Small intestine (tissue), 7 donors: ENCODE measurements at regions not wholly inside any gene's neighbourhood (a gene's known extent, or its start where the extent isn't known, plus 50 kb on each side); places are given as distances from the start of the nearest gene placed in this dataset.

Experiments
- DNase-seq, 2 donors: peaks; one replicate each; pipeline versions ENCODE4 v3.0.0 to v3.0.0-alpha.2; 2013
- FAIRE-seq: peaks from 2 replicates; lab custom pipeline; 2012; peaks lifted over from hg19 to GRCh38; lab: Jason Lieb, UNC
- H3K27ac ChIP-seq, 3 donors: one replicate each; pipeline ENCODE4 v1.5.1; 2013; ENCODE audit warnings: low read length in 2 of 3, mild to moderate bottlenecking in 2 of 3, control low read depth in 1 of 3, inconsistent platforms in 1 of 3, low read depth in 1 of 3, moderate library complexity in 1 of 3
- H3K27me3 ChIP-seq, 3 donors: one replicate each; pipeline ENCODE4 v1.6.1; 2013; ENCODE audit warnings: low read length in 3 of 3, inconsistent platforms in 1 of 3; ENCODE audit not compliant: control insufficient read depth in 3 of 3, insufficient read depth in 3 of 3
- H3K36me3 ChIP-seq, 3 donors: one replicate each; pipeline ENCODE4 v1.6.1; 2013; ENCODE audit warnings: low read length in 3 of 3, inconsistent platforms in 1 of 3, low read depth in 1 of 3, mild to moderate bottlenecking in 1 of 3, moderate library complexity in 1 of 3; ENCODE audit not compliant: control insufficient read depth in 3 of 3, insufficient read depth in 2 of 3
- H3K4me1 ChIP-seq, 3 donors: one replicate each; pipeline ENCODE4 v1.6.1; 2013; ENCODE audit warnings: low read length in 2 of 3, inconsistent platforms in 1 of 3, low read depth in 1 of 3, mild to moderate bottlenecking in 1 of 3, moderate library complexity in 1 of 3; ENCODE audit not compliant: control insufficient read depth in 3 of 3, insufficient read depth in 2 of 3
- H3K4me3 ChIP-seq, 3 donors: one replicate each; pipeline ENCODE4 v1.5.1; 2013; ENCODE audit warnings: low read length in 3 of 3, control low read depth in 1 of 3, inconsistent platforms in 1 of 3, low read depth in 1 of 3, mild to moderate bottlenecking in 1 of 3, moderate library complexity in 1 of 3
- H3K9me3 ChIP-seq, 2 donors: one replicate each; pipeline ENCODE4 v1.6.1; 2013; ENCODE audit warnings: low read depth in 1 of 2, low read length in 1 of 2; ENCODE audit not compliant: control insufficient read depth in 2 of 2, insufficient read depth in 1 of 2
- WGBS, 3 donors: extraction: QIAGEN DNeasy Blood & Tissue Kit; methylation state at CpG; one replicate each; pipeline ENCODE4 v1.1.7; 2013; 5-methylcytosine and 5-hydroxymethylcytosine counted together
- donor health status: healthy with polysubstance abuse.
- donor health status: control.
- donor health status: control.
- donor health status: Bipolar disorder and iron deficiency.
- donor health status: healthy.

DNA sequence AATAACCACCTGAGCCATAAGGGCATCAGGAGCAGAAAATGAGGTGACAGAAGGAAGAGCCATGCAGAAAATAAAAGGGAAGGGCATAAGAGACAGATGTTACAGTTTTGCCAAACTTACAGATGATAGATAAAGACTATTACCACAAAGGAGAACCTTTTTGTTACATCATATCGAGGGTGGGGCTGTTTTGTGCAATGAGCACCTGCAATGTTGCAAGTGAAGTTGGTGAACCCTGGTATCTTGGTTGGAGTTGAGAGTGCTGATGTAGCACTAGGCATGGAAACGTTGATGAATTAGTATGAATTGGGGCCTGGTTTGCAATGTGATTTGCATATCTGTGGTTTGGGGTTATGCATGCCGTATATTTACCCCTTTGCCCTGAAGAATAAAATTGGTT is 119.8 kb upstream of the TEX13D start:
- FAIRE-seq (no peak), DNase-seq (peak in 1 of 2 donors; percentile 28)
- no peak overlapping the region for H3K4me3 ChIP-seq
- H3K4me1 ChIP-seq, result no peaks in the 10 kb centered on the region
- H3K27ac ChIP-seq, result no peak overlapping the region
- H3K36me3 ChIP-seq, result no peaks in the 10 kb centered on the region
- 48 to 56% (median 50%) methylated on average over 3 of the region's 3 CpGs for WGBS, 3 donors
- no peaks in the 10 kb centered on the region for H3K9me3 ChIP-seq
- no peaks in the 10 kb centered on the region for H3K27me3 ChIP-seq

- Histone ChIP-seq H3K4me3 (no peak overlapping the region), H3K27me3 (no peaks in the 10 kb centered on the region), H3K36me3 (no peaks in the 10 kb centered on the region), H3K27ac (no peak overlapping the region), H3K9me3 (no peaks in the 10 kb centered on the region), H3K4me1 (no peaks in the 10 kb centered on the region)
- WGBS, 3 donors, result 81 to 96% (median 86%) methylated on average over 4 of the region's 4 CpGs
- DNase-seq (no peak), FAIRE-seq (no peak)
Observed at GRCh38 chrX:124215786-124216185, 116.7 kb upstream of the TEX13D start.

- Histone ChIP-seq H3K27me3 (no peaks in the 10 kb centered on the region), H3K27ac (peak overlapping the region in 1 of 3 donors; percentile 24), H3K36me3 (no peaks in the 10 kb centered on the region), H3K4me3 (no peak overlapping the region), H3K9me3 (no peaks in the 10 kb centered on the region), H3K4me1 (no peaks in the 10 kb centered on the region)
- WGBS, 3 donors, result 53 to 73% (median 70%) methylated on average over 8 of the region's 8 CpGs
- no peak for DNase-seq
- FAIRE-seq, result no peak
Observed at GRCh38 chrX:124216396-124217115, 115.9 kb upstream of the TEX13D start.

GRCh38 chrX:124217304-124218251 is 114.9 kb upstream of the TEX13D start:
- no peaks in the 10 kb centered on the region for H3K36me3 ChIP-seq
- WGBS, 3 donors, result 47 to 59% (median 57%) methylated on average over 10 of the region's 10 CpGs
- no peaks in the 10 kb centered on the region for H3K4me1 ChIP-seq
- peak overlapping the region in 1 of 3 donors; percentile 58 for H3K27ac ChIP-seq
- no peaks in the 10 kb centered on the region for H3K27me3 ChIP-seq
- no peak overlapping the region for H3K4me3 ChIP-seq
- no peaks in the 10 kb centered on the region for H3K9me3 ChIP-seq
- DNase-seq (peak in 1 of 2 donors; percentile 29), FAIRE-seq (no peak)

DNA sequence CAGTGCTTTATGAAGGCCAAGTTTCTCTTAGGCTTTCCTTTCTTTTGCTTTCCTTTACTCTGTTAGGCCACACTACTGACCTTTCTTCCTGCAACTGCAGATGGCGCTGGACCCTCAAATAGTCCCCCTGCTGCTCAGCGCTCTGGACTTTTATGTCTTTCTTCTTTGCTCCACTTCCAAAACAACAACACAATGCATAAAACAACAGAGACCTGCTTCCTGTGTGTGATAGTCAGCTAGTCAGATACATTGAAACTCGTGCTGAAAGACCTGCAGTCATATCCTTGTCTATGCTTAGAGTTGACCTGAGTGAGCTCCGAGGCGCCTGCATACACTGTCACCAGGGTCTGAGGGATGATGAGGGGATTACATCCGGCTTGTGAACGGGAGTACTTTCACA is 108.9 kb upstream of the TEX13D start:
- Histone ChIP-seq H3K27me3 (no peaks in the 10 kb centered on the region), H3K36me3 (no peaks in the 10 kb centered on the region), H3K4me3 (no peak overlapping the region), H3K27ac (no peak overlapping the region), H3K9me3 (no peaks in the 10 kb centered on the region), H3K4me1 (no peaks in the 10 kb centered on the region)
- DNase-seq (no peak), FAIRE-seq (no peak)
- WGBS, 3 donors, result 60 to 66% (median 64%) methylated on average over 7 of the region's 7 CpGs

GRCh38 chrX:124224528-124224927 is 107.9 kb upstream of the TEX13D start:
- FAIRE-seq (no peak), DNase-seq (no peak)
- Histone ChIP-seq H3K27me3 (no peaks in the 10 kb centered on the region), H3K36me3 (no peaks in the 10 kb centered on the region), H3K4me1 (no peaks in the 10 kb centered on the region), H3K4me3 (no peak overlapping the region), H3K27ac (no peak overlapping the region), H3K9me3 (no peaks in the 10 kb centered on the region)
- WGBS, 3 donors, result 78 to 92% (median 91%) methylated on average over 4 of the region's 4 CpGs

DNA sequence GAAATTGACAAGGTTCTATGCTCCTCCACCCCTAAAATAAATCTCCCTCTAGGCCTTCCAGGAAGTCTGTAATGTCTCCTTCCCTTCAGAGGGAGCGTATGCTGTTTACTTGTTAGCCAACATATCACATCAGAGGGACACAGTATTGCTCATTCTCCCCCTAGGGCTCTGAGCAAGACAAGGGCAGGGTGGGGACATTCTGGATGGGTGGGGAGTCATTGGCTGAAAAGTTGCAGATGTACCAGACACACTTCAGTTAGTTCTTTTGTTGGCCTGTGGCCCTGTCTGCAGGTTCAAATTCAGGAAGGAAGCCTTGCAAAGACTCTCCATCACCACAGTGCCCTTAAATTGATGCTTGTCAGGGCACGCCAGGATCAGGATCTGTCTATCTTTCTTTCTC is 106.3 kb upstream of the TEX13D start:
- no peaks in the 10 kb centered on the region for H3K9me3 ChIP-seq
- no peaks in the 10 kb centered on the region for H3K4me1 ChIP-seq
- no peak overlapping the region for H3K4me3 ChIP-seq
- H3K36me3 ChIP-seq, result no peaks in the 10 kb centered on the region
- H3K27me3 ChIP-seq, result no peaks in the 10 kb centered on the region
- no peak overlapping the region for H3K27ac ChIP-seq
- 58 to 84% (median 73%) methylated on average over 2 of the region's 2 CpGs for WGBS, 3 donors
- DNase-seq, result no peak
- no peak for FAIRE-seq

DNA sequence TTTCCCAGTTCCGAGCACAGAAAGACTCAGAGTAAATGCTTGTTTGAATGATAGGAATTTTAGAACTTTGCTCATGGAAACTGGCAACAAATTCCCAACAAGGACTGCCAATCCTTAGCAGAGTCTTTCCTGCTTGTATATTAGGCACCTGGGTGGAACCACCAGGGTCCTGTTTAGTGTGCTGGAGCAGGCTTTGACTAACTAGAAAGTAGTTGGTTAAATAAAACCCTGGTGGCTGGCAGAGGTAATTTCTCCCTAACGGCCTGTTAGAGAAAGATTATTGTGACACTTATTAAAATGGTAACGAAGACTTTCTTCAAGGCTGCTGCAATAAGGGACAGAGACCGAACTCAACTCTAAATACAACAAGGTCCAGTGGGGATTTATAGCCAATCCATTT is 103.6 kb upstream of the TEX13D start:
- Histone ChIP-seq H3K36me3 (no peaks in the 10 kb centered on the region), H3K4me3 (no peak overlapping the region), H3K9me3 (no peaks in the 10 kb centered on the region), H3K4me1 (no peaks in the 10 kb centered on the region), H3K27me3 (no peaks in the 10 kb centered on the region), H3K27ac (no peak overlapping the region)
- no peak for DNase-seq
- FAIRE-seq, result no peak
- 76 to 83% (median 80%) methylated on average over 4 of the region's 4 CpGs for WGBS, 3 donors
